Upper lobe of left lung (tissue), 4 donors: ENCODE measurements at regions not wholly inside any gene's neighbourhood (a gene's known extent, or its start where the extent isn't known, plus 50 kb on each side); places are given as distances from the start of the nearest gene placed in this dataset.

Experiments
- EP300 ChIP-seq, 4 donors: sonication (generic); formaldehyde crosslinking; IDR thresholded peaks; one replicate each; pipeline ENCODE4 v1.5.1; 2017; ENCODE audit warnings: antibody characterized with exemption in 4 of 4, control low read depth in 2 of 4
- POLR2A ChIP-seq, 4 donors: fragments of 450-650 bp; IDR thresholded peaks; one replicate each; pipeline ENCODE4 v1.5.1; 2016 to 2017; ENCODE audit warnings: antibody characterized with exemption in 4 of 4, mild to moderate bottlenecking in 2 of 4
- POLR2AphosphoS5 ChIP-seq, 2 donors: sonication (generic); formaldehyde crosslinking; IDR thresholded peaks; one replicate each; pipeline ENCODE4 v1.5.1; 2017; ENCODE audit warnings: antibody characterized with exemption in 2 of 2
- TF ChIP-seq, protein P1 (sequence below), 6 experiments: fragments of 450-650 bp in 4 of 6; fragments of 200-600 bp in 2 of 6; sonication (generic) in 2 of 6; IDR thresholded peaks; one replicate each; pipeline ENCODE4 v1.5.1; 2016 to 2019; ENCODE audit warnings: antibody characterized with exemption in 6 of 6

DNA sequence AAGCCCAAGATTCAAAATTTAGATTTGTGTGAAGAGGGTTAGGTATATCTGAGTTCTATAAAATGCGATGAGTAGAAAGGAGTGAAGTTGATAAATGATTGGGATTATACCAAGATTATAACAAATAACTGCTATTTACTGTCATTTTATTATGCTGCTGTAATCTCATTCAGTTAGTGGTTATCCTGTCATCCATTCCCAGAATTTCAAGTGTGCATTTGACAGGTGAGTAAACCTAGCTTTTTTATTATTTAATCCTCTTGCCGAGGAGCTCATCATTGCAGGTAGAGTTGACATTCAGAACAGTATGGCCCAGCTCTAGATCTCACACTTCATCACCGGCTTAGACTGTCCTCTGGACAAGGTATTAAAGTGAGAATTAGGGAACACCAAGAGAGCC lies 1146.2 kb downstream of the CDH11 start:
- TF ChIP-seq POLR2A (IDR thresholded peaks at IDR 0.05) (no peak), EP300 (IDR thresholded peaks at IDR 0.05) (no peak), POLR2AphosphoS5 (IDR thresholded peaks at IDR 0.05) (no peak)
- TF ChIP-seq, protein P1, sequence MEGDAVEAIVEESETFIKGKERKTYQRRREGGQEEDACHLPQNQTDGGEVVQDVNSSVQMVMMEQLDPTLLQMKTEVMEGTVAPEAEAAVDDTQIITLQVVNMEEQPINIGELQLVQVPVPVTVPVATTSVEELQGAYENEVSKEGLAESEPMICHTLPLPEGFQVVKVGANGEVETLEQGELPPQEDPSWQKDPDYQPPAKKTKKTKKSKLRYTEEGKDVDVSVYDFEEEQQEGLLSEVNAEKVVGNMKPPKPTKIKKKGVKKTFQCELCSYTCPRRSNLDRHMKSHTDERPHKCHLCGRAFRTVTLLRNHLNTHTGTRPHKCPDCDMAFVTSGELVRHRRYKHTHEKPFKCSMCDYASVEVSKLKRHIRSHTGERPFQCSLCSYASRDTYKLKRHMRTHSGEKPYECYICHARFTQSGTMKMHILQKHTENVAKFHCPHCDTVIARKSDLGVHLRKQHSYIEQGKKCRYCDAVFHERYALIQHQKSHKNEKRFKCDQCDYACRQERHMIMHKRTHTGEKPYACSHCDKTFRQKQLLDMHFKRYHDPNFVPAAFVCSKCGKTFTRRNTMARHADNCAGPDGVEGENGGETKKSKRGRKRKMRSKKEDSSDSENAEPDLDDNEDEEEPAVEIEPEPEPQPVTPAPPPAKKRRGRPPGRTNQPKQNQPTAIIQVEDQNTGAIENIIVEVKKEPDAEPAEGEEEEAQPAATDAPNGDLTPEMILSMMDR (IDR thresholded peaks at IDR 0.05): no peak
